CD8-positive, alpha-beta memory T cell (primary cell): ENCODE measurements at regions not wholly inside any gene's neighbourhood (a gene's known extent, or its start where the extent isn't known, plus 50 kb on each side); places are given as distances from the start of the nearest gene placed in this dataset.

Experiments
- CTCF ChIA-PET: fragments of 350-600 bp; sonication (Branson Sonifier 250); formaldehyde crosslinking; loops from one replicate; lab custom pipeline; 2021; ENCODE audit warnings: antibody characterized with exemption; lab: Charles Lee
- POLR2A ChIA-PET: fragments of 350-600 bp; sonication (Branson Sonifier 250); formaldehyde crosslinking; loops from one replicate; lab custom pipeline; 2021; ENCODE audit warnings: antibody characterized with exemption; lab: Charles Lee
- DNase-seq, 5 donors: peaks; one replicate each; pipeline versions ENCODE4 v3.0.0 to v3.0.0-alpha.2; 2020 to 2022; ENCODE audit warnings: mixed read lengths in 1 of 5
- H3K27ac ChIP-seq: one replicate; pipeline ENCODE4 v1.7.0; 2013; ENCODE audit warnings: low read depth, mild to moderate bottlenecking, low read length, moderate library complexity
- H3K27me3 ChIP-seq: 2 replicates; pipeline ENCODE4 v1.7.0; 2013; ENCODE audit warnings: low read length, mild to moderate bottlenecking; ENCODE audit not compliant: insufficient read depth, poor library complexity, severe bottlenecking
- H3K36me3 ChIP-seq: 2 replicates; pipeline ENCODE4 v1.7.0; 2013; ENCODE audit warnings: mild to moderate bottlenecking, low read length, moderate library complexity; ENCODE audit not compliant: insufficient read depth
- H3K4me1 ChIP-seq: 2 replicates; pipeline ENCODE4 v1.7.0; 2013; ENCODE audit warnings: mild to moderate bottlenecking, low read length, moderate library complexity; ENCODE audit not compliant: insufficient read depth
- H3K4me3 ChIP-seq: 2 replicates; pipeline ENCODE4 v1.7.0; 2013; ENCODE audit warnings: mild to moderate bottlenecking, low read length
- H3K9me3 ChIP-seq: 2 replicates; pipeline ENCODE4 v1.7.0; 2013; ENCODE audit warnings: mild to moderate bottlenecking, low read length
- H3K27ac Mint-ChIP-seq, 8 donors: one replicate each; pipeline ENCODE4 v1.8.0; 2020 to 2021; ENCODE audit warnings: mixed read lengths in 8 of 8, mild to moderate bottlenecking in 6 of 8, inconsistent platforms in 3 of 8, moderate library complexity in 3 of 8
- H3K27me3 Mint-ChIP-seq, 2 donors: one replicate each; pipeline ENCODE4 v1.8.0; 2020 to 2021; ENCODE audit warnings: mixed read lengths in 2 of 2, mild to moderate bottlenecking in 1 of 2, moderate library complexity in 1 of 2
- H3K36me3 Mint-ChIP-seq, 3 donors: one replicate each; pipeline ENCODE4 v1.8.0; 2020 to 2021; ENCODE audit warnings: mixed read lengths in 3 of 3, inconsistent platforms in 1 of 3, mild to moderate bottlenecking in 1 of 3
- H3K4me1 Mint-ChIP-seq, 3 donors: one replicate each; pipeline ENCODE4 v1.8.0; 2020 to 2021; ENCODE audit warnings: mixed read lengths in 3 of 3, inconsistent platforms in 1 of 3, mild to moderate bottlenecking in 1 of 3
- H3K4me3 Mint-ChIP-seq, 7 donors: one replicate each; pipeline ENCODE4 v1.8.0; 2020 to 2021; ENCODE audit warnings: mixed read lengths in 7 of 7, mild to moderate bottlenecking in 6 of 7, moderate library complexity in 4 of 7, inconsistent platforms in 2 of 7
- H3K9me3 Mint-ChIP-seq, 5 donors: one replicate each; pipeline ENCODE4 v1.8.0; 2020 to 2022; ENCODE audit warnings: mixed read lengths in 5 of 5, mild to moderate bottlenecking in 3 of 5, moderate library complexity in 2 of 5, inconsistent platforms in 1 of 5

- H3K4me3 Mint-ChIP-seq: no peak overlapping the region
- no peaks in the 10 kb centered on the region for H3K9me3 Mint-ChIP-seq
- CTCF ChIA-PET: no interaction called here
- no peaks in the 10 kb centered on the region for H3K4me1 ChIP-seq
- H3K27ac Mint-ChIP-seq: no peak overlapping the region
- H3K4me3 ChIP-seq: no peak overlapping the region
- no peaks in the 10 kb centered on the region for H3K4me1 Mint-ChIP-seq
- H3K27me3 Mint-ChIP-seq: peaks cover 0 to 5% of the 10 kb centered on the region in 2 donors
- H3K27ac ChIP-seq: no peak overlapping the region
- H3K36me3 Mint-ChIP-seq: peaks cover 4 to 18% (median 12%) of the 10 kb centered on the region in 3 donors
- H3K27me3 ChIP-seq: no peaks in the 10 kb centered on the region
- POLR2A ChIA-PET: no interaction called here
- H3K9me3 ChIP-seq: no peaks in the 10 kb centered on the region
- H3K36me3 ChIP-seq: no peaks in the 10 kb centered on the region
- no peak for DNase-seq
These were observed 50.0 kb upstream of the ACYP2 start for GRCh38 chr2:54065411-54065810.

- Histone ChIP-seq H3K4me3 (no peak overlapping the region), H3K9me3 (no peaks in the 10 kb centered on the region), H3K27ac (no peak overlapping the region), H3K27me3 (no peaks in the 10 kb centered on the region), H3K4me1 (no peaks in the 10 kb centered on the region), H3K36me3 (no peaks in the 10 kb centered on the region)
- H3K9me3 Mint-ChIP-seq: no peaks in the 10 kb centered on the region
- peaks cover 0 to 5% of the 10 kb centered on the region in 2 donors for H3K27me3 Mint-ChIP-seq
- ChIA-PET CTCF (no interaction called here), POLR2A (no interaction called here)
- H3K27ac Mint-ChIP-seq: peak overlapping the region in 1 of 8 donors; percentile 43
- H3K4me3 Mint-ChIP-seq: no peak overlapping the region
- DNase-seq: no peak
- H3K4me1 Mint-ChIP-seq: no peaks in the 10 kb centered on the region
- peaks cover 4 to 25% (median 14%) of the 10 kb centered on the region in 3 donors for H3K36me3 Mint-ChIP-seq
These were observed 51.4 kb upstream of the ACYP2 start for GRCh38 chr2:54063967-54064535.

- Histone ChIP-seq H3K4me3 (no peak overlapping the region), H3K9me3 (no peaks in the 10 kb centered on the region), H3K27me3 (no peaks in the 10 kb centered on the region), H3K4me1 (no peaks in the 10 kb centered on the region), H3K27ac (no peak overlapping the region), H3K36me3 (no peaks in the 10 kb centered on the region)
- Mint-ChIP-seq H3K27me3 (peaks cover 0 to 5% of the 10 kb centered on the region in 2 donors), H3K27ac (no peak overlapping the region), H3K9me3 (no peaks in the 10 kb centered on the region), H3K4me1 (no peaks in the 10 kb centered on the region), H3K4me3 (no peak overlapping the region), H3K36me3 (peaks cover 6 to 36% (median 21%) of the 10 kb centered on the region in 3 donors)
- POLR2A ChIA-PET: no interaction called here
- CTCF ChIA-PET: no interaction called here
- DNase-seq: no peak
These were observed 53.0 kb upstream of the ACYP2 start for GRCh38 chr2:54062401-54062800.

GRCh38 chr2:54061272-54061671 is 54.1 kb upstream of the ACYP2 start:
- Histone ChIP-seq H3K9me3 (no peaks in the 10 kb centered on the region), H3K4me3 (no peak overlapping the region), H3K27me3 (no peaks in the 10 kb centered on the region), H3K4me1 (no peaks in the 10 kb centered on the region), H3K36me3 (no peaks in the 10 kb centered on the region), H3K27ac (no peak overlapping the region)
- Mint-ChIP-seq H3K36me3 (peaks cover 6 to 36% (median 20%) of the 10 kb centered on the region in 3 donors), H3K4me1 (no peaks in the 10 kb centered on the region), H3K4me3 (no peak overlapping the region), H3K27me3 (peaks cover 0 to 5% of the 10 kb centered on the region in 2 donors), H3K27ac (no peak overlapping the region), H3K9me3 (no peaks in the 10 kb centered on the region)
- CTCF ChIA-PET: no interaction called here
- DNase-seq: no peak
- POLR2A ChIA-PET: no interaction called here

GRCh38 chr2:54059986-54060385 is 55.4 kb upstream of the ACYP2 start:
- H3K27me3 Mint-ChIP-seq: peaks cover 0 to 5% of the 10 kb centered on the region in 2 donors
- H3K27ac Mint-ChIP-seq: no peak overlapping the region
- no peak for DNase-seq
- H3K27ac ChIP-seq: no peak overlapping the region
- H3K36me3 ChIP-seq: no peaks in the 10 kb centered on the region
- no peaks in the 10 kb centered on the region for H3K9me3 ChIP-seq
- no peak overlapping the region for H3K4me3 ChIP-seq
- no peaks in the 10 kb centered on the region for H3K9me3 Mint-ChIP-seq
- no peaks in the 10 kb centered on the region for H3K27me3 ChIP-seq
- peaks cover 5 to 32% (median 12%) of the 10 kb centered on the region in 3 donors for H3K36me3 Mint-ChIP-seq
- POLR2A ChIA-PET: no interaction called here
- H3K4me1 Mint-ChIP-seq: no peaks in the 10 kb centered on the region
- no peak overlapping the region for H3K4me3 Mint-ChIP-seq
- no peaks in the 10 kb centered on the region for H3K4me1 ChIP-seq
- CTCF ChIA-PET: interaction anchor here (0.6 kb wide), 1 partner anchor 10 kb away, joined by 3 read pairs; no protein-coding TSS in a partner anchor

- no peak for DNase-seq
- ChIA-PET POLR2A (no interaction called here), CTCF (no interaction called here)
- Histone ChIP-seq H3K27me3 (no peaks in the 10 kb centered on the region), H3K9me3 (no peaks in the 10 kb centered on the region), H3K4me1 (peaks cover 3% of the 10 kb centered on the region), H3K27ac (no peak overlapping the region), H3K36me3 (no peaks in the 10 kb centered on the region), H3K4me3 (no peak overlapping the region)
- Mint-ChIP-seq H3K4me1 (peaks cover 3 to 5% (median 3%) of the 10 kb centered on the region in 3 donors), H3K27ac (no peak overlapping the region), H3K9me3 (no peaks in the 10 kb centered on the region), H3K36me3 (peaks cover 4 to 32% (median 11%) of the 10 kb centered on the region in 3 donors), H3K4me3 (no peak overlapping the region), H3K27me3 (peaks cover 0 to 5% of the 10 kb centered on the region in 2 donors)
These were observed 55.9 kb upstream of the ACYP2 start for GRCh38 chr2:54059504-54059903.

GRCh38 chr2:54058449-54058848 is 57.0 kb upstream of the ACYP2 start:
- CTCF ChIA-PET: no interaction called here
- no peaks in the 10 kb centered on the region for H3K36me3 ChIP-seq
- Mint-ChIP-seq H3K4me3 (no peak overlapping the region), H3K27me3 (peaks cover 0 to 5% of the 10 kb centered on the region in 2 donors), H3K9me3 (no peaks in the 10 kb centered on the region), H3K36me3 (peaks cover 4 to 32% (median 9%) of the 10 kb centered on the region in 3 donors), H3K27ac (no peak overlapping the region), H3K4me1 (peaks cover 13 to 15% (median 14%) of the 10 kb centered on the region in 3 donors)
- no peak overlapping the region for H3K4me3 ChIP-seq
- no peak for DNase-seq
- peaks cover 8% of the 10 kb centered on the region for H3K4me1 ChIP-seq
- POLR2A ChIA-PET: no interaction called here
- H3K27me3 ChIP-seq: no peaks in the 10 kb centered on the region
- H3K27ac ChIP-seq: no peak overlapping the region
- H3K9me3 ChIP-seq: no peaks in the 10 kb centered on the region

- H3K27ac Mint-ChIP-seq: peak overlapping the region; percentile 34 to 93 (median 84)
- Histone ChIP-seq H3K4me3 (no peak overlapping the region), H3K4me1 (peaks cover 13% of the 10 kb centered on the region), H3K36me3 (no peaks in the 10 kb centered on the region), H3K27ac (no peak overlapping the region), H3K27me3 (no peaks in the 10 kb centered on the region), H3K9me3 (no peaks in the 10 kb centered on the region)
- H3K9me3 Mint-ChIP-seq: no peaks in the 10 kb centered on the region
- DNase-seq: no peak
- ChIA-PET POLR2A (no interaction called here), CTCF (interaction anchor here (1.5 kb wide), 1 partner anchor 650 kb away, joined by 3 read pairs; no protein-coding TSS in a partner anchor)
- peaks cover 12 to 18% (median 17%) of the 10 kb centered on the region in 3 donors for H3K36me3 Mint-ChIP-seq
- H3K4me1 Mint-ChIP-seq: peaks cover 23 to 26% (median 24%) of the 10 kb centered on the region in 3 donors
- H3K4me3 Mint-ChIP-seq: peak overlapping the region in 3 of 7 donors; percentile 52 to 76 (median 71)
- H3K27me3 Mint-ChIP-seq: no peaks in the 10 kb centered on the region
These were observed 60.6 kb upstream of the ACYP2 start for GRCh38 chr2:54054774-54055173.
